LNCaP clone FGC (cell line): ENCODE measurements at regions not wholly inside any gene's neighbourhood (a gene's known extent, or its start where the extent isn't known, plus 50 kb on each side); places are given as distances from the start of the nearest gene placed in this dataset.

Experiments
- DNase-seq: peaks from one replicate; pipeline ENCODE4 v3.0.0-alpha.2; 2011; ENCODE audit warnings: low read depth
- H3K4me3 ChIP-seq: 2 replicates; pipeline ENCODE4 v1.5.1; 2011; ENCODE audit warnings: mild to moderate bottlenecking, low read depth, low read length, control low read depth
- CTCF ChIP-seq: IDR thresholded peaks from 2 replicates; pipeline ENCODE4 v1.5.1; 2012; ENCODE audit warnings: mild to moderate bottlenecking; ENCODE audit not compliant: control insufficient read depth, insufficient read depth; ENCODE audit errors: extremely low read depth

- H3K4me3 ChIP-seq: no peak overlapping the region
- DNase-seq: no peak
- TF ChIP-seq CTCF: no peak
These were observed 1925.6 kb downstream of the EFNA5 start for GRCh38 chr5:105745111-105745510.

GRCh38 chr5:105740242-105740641 is 1930.5 kb downstream of the EFNA5 start:
- no peak for TF ChIP-seq CTCF
- no peak for DNase-seq
- H3K4me3 ChIP-seq: no peak overlapping the region

- no peak overlapping the region for H3K4me3 ChIP-seq
- no peak for DNase-seq
- no peak for TF ChIP-seq CTCF
These were observed 1931.0 kb downstream of the EFNA5 start for GRCh38 chr5:105739732-105740131.

- no peak for DNase-seq
- no peak overlapping the region for H3K4me3 ChIP-seq
- TF ChIP-seq CTCF: no peak
These were observed 1935.0 kb downstream of the EFNA5 start for GRCh38 chr5:105735704-105736103.

GRCh38 chr5:105730982-105731381 is 1939.8 kb downstream of the EFNA5 start:
- no peak for TF ChIP-seq CTCF
- no peak for DNase-seq

GRCh38 chr5:105726093-105726492 is 1944.6 kb downstream of the EFNA5 start:
- no peak for TF ChIP-seq CTCF
- H3K4me3 ChIP-seq: no peak overlapping the region
- no peak for DNase-seq

More at GRCh38 chr5:105730982-105731381, 1939.8 kb downstream of the EFNA5 start:
- no peak overlapping the region for H3K4me3 ChIP-seq

GRCh38 chr5:105708442-105708841 is 1962.3 kb downstream of the EFNA5 start:
- DNase-seq: no peak
- no peak overlapping the region for H3K4me3 ChIP-seq
- TF ChIP-seq CTCF: no peak
